Esophagus muscularis mucosa (tissue), 3 donors: ENCODE measurements at regions not wholly inside any gene's neighbourhood (a gene's known extent, or its start where the extent isn't known, plus 50 kb on each side); places are given as distances from the start of the nearest gene placed in this dataset.

Source experiments
- CTCF ChIP-seq, 3 experiments: fragments of 200-600 bp in 2 of 3; fragments of 450-650 bp in 1 of 3; sonication (generic) in 2 of 3; IDR thresholded peaks; one replicate each; pipeline ENCODE4 v1.5.1; 2017 to 2019; ENCODE audit warnings: antibody characterized with exemption in 3 of 3, mild to moderate bottlenecking in 2 of 3, moderate library complexity in 1 of 3
- POLR2A ChIP-seq: fragments of 450-650 bp; IDR thresholded peaks from one replicate; pipeline ENCODE4 v1.6.1; 2017; ENCODE audit warnings: antibody characterized with exemption, moderate library complexity, mild to moderate bottlenecking, low read depth
- POLR2AphosphoS5 ChIP-seq, 2 donors: sonication (generic); formaldehyde crosslinking; IDR thresholded peaks; one replicate each; pipeline ENCODE4 v1.6.1; 2017; ENCODE audit warnings: antibody characterized with exemption in 2 of 2

- TF ChIP-seq CTCF (IDR thresholded peaks at IDR 0.05) (no peak), POLR2A (no peak), POLR2AphosphoS5 (IDR thresholded peaks at IDR 0.05) (no peak)
Measured at GRCh38 chr5:113680534-113680933, 167.0 kb downstream of the YTHDC2 start.
